ENCODE measurements at regions not wholly inside any gene's neighbourhood (a gene's known extent, or its start where the extent isn't known, plus 50 kb on each side); places are given as distances from the start of the nearest gene placed in this dataset.
"Not testable (repeated sequence)": the region's sequence is repeated elsewhere in the genome, so short reads cannot be mapped to it uniquely, and the experiment has no call there.

- TF ChIP-seq CTCF (IDR thresholded peaks at IDR 0.05; ENCODE audit: insufficient read depth, low read length) = no peak
- DNase-seq (ENCODE audit: low read depth) = no peak
These were observed 1130.2 kb downstream of the SLITRK5 start for GRCh38 chr13:88801361-88801760.

DNA sequence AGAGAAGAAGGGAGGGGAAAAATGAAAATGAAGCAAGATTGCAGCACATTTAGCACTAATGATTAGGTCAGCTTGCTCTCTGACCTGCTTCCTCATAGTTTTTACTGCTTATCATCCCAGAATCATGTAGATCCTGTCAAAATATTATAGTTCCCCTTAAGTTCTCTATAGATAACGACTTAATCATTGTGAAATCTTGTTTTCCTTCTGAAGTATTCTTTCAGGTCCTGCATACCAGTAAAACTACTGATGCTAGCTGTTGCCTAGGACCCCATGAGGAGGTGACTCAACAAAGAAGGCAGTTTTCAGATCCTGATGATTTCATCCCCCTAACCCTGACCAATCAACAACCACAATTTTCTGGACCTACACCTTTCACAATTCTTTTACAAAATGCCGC, 1131.7 kb downstream of the SLITRK5 start:
- H3K4me3 ChIP-seq (ENCODE audit: low read depth, low read length) = no peak overlapping the region
- no peak for TF ChIP-seq CTCF (IDR thresholded peaks at IDR 0.05; ENCODE audit: insufficient read depth, low read length)
- no peak for DNase-seq (ENCODE audit: low read depth)

More at GRCh38 chr13:88801361-88801760, 1130.2 kb downstream of the SLITRK5 start:
- H3K4me3 ChIP-seq (ENCODE audit: low read depth, low read length) = no peak overlapping the region

- no peak for DNase-seq (ENCODE audit: low read depth)
These were observed 1135.3 kb downstream of the SLITRK5 start for GRCh38 chr13:88806438-88806837.

GRCh38 chr13:88817560-88817959, 1146.4 kb downstream of the SLITRK5 start:
- DNase-seq (ENCODE audit: low read depth) = no peak
- H3K4me3 ChIP-seq (ENCODE audit: low read depth, low read length) = no peak overlapping the region
- TF ChIP-seq CTCF (IDR thresholded peaks at IDR 0.05; ENCODE audit: insufficient read depth, low read length) = no peak

More at GRCh38 chr13:88806438-88806837, 1135.3 kb downstream of the SLITRK5 start:
- no peak overlapping the region for H3K4me3 ChIP-seq (ENCODE audit: low read depth, low read length)
- TF ChIP-seq CTCF (IDR thresholded peaks at IDR 0.05; ENCODE audit: insufficient read depth, low read length) = no peak

DNA sequence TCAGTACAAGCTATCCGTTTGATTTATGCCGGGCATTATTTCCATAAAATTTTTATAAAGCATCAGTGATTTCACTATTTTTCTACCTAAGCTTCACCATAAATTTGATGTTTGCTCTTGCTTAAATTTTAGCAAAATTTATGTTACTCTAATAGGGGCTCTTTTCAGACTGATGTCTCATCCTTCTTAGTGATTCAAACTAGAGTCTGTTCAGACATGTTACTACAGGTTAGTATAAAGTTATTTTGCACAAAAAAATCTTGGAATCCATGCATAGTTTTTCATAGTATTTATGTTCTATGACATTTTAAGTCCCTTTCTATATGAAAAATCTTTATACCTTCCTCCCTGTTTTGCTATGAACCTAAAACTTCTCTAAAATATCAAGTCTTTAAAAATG, 1151.9 kb downstream of the SLITRK5 start:
- no peak overlapping the region for H3K4me3 ChIP-seq (ENCODE audit: low read depth, low read length)
- TF ChIP-seq CTCF (IDR thresholded peaks at IDR 0.05; ENCODE audit: insufficient read depth, low read length) = no peak
- no peak for DNase-seq (ENCODE audit: low read depth)

GRCh38 chr13:88824218-88824617, 1153.0 kb downstream of the SLITRK5 start:
- no peak for DNase-seq (ENCODE audit: low read depth)
- TF ChIP-seq CTCF (IDR thresholded peaks at IDR 0.05; ENCODE audit: insufficient read depth, low read length) = no peak
- H3K4me3 ChIP-seq (ENCODE audit: low read depth, low read length) = no peak overlapping the region

DNA sequence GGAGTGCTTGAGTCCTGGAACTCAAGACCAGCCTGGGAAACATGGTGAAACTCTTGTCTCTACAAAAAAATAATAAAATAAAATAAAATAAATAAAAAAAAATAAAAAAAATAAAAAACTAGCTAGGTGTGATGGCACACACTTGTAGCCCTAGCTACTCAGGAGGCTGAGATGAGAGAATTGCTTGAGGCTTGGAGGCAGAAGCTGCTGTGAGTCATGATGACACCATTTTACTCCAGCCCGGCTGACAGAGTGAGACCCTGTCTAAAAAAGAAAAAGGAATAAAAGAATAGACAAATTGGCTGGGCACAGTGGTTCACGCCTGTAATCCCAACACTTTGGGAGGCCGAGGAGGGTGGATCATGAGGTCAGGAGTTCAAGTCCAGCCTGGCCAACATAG, 1168.9 kb downstream of the SLITRK5 start:
- no peak for DNase-seq (ENCODE audit: low read depth)
- H3K4me3 ChIP-seq (ENCODE audit: low read depth, low read length) = no peak overlapping the region
- TF ChIP-seq CTCF (IDR thresholded peaks at IDR 0.05; ENCODE audit: insufficient read depth, low read length) = no peak

DNA sequence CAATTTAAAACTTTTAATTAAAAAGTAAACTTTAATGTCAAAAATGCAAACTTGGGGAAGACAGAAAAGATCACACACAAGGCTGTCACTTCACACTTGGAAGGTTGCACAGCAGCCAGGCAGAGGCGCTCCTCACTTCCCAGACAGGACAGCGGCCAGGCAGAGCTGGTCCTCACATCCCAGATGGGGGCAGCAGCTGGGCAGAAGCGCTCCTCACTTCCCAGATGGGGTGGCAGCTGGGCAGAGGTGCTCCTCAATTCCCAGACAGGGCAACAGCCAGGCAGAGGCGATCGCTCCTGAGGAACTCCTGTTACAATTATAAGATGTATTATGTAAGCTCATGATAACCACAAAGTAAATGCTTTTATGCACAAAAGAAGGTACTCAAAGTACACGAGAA, 1181.1 kb downstream of the SLITRK5 start:
- H3K4me3 ChIP-seq (ENCODE audit: low read depth, low read length); DNase-seq (ENCODE audit: low read depth): not testable (repeated sequence)
